A549 (cell line): ENCODE measurements at regions not wholly inside any gene's neighbourhood (a gene's known extent, or its start where the extent isn't known, plus 50 kb on each side); places are given as distances from the start of the nearest gene placed in this dataset.

ENCODE experiments used
- ATAC-seq, 2 experiments: fragments of 200-7000 bp in 1 of 2; fragments of >200 bp in 1 of 2; cut with Nextera tagmentation in 1 of 2; cut with Tn5 transposase in 1 of 2; 3 replicates each; pipeline versions ENCODE4 v1.8.0 to v1.9.1; 2018 to 2020; ENCODE audit warnings: mild to moderate bottlenecking in 1 of 2, moderate library complexity in 1 of 2
- CTCF ChIA-PET: fragments of 300-600 bp; sonication (Branson Sonifier 250); formaldehyde crosslinking; extraction: SDS; loops from one replicate; lab custom pipeline; 2021; ENCODE audit warnings: antibody characterized with exemption, inconsistent platforms; lab: Yijun Ruan, JAX
- POLR2A ChIA-PET: fragments of 350-600 bp; formaldehyde crosslinking; extraction: SDS; loops from one replicate; lab custom pipeline; 2021; ENCODE audit warnings: antibody characterized with exemption, inconsistent platforms; lab: Yijun Ruan, JAX
- DNase-seq, 2 experiments: peaks; one replicate each; pipeline versions ENCODE4 v3.0.0 to v3.0.0-alpha.2; 2011 to 2016; ENCODE audit warnings: low read depth in 1 of 2, low spot score in 1 of 2
- FAIRE-seq: peaks from 2 replicates; lab custom pipeline; 2011; peaks lifted over from hg19 to GRCh38; lab: Jason Lieb, UNC
- H3K27ac ChIP-seq, 2 experiments: fragments of >200 bp; sonication (Bioruptor Twin); formaldehyde crosslinking; 3 replicates each; pipeline ENCODE4 v1.5.1; 2016 to 2017
- H3K4me1 ChIP-seq: fragments of >200 bp; sonication (Bioruptor Twin); formaldehyde crosslinking; 3 replicates; pipeline ENCODE4 v1.6.1; 2016
- H3K4me2 ChIP-seq: fragments of >200 bp; sonication (Bioruptor Twin); formaldehyde crosslinking; 3 replicates; pipeline ENCODE4 v1.6.1; 2016
- H3K4me3 ChIP-seq: fragments of >200 bp; sonication (Bioruptor Twin); formaldehyde crosslinking; 3 replicates; pipeline ENCODE4 v1.5.1; 2016
- H3K9me3 ChIP-seq: fragments of >200 bp; sonication (Bioruptor Twin); formaldehyde crosslinking; 3 replicates; pipeline ENCODE4 v1.6.1; 2016
- CBX2 ChIP-seq: fragments of 200-600 bp; sonication (generic); IDR thresholded peaks from 2 replicates; pipeline ENCODE4 v1.6.1; 2016; ENCODE audit warnings: low read depth, mild to moderate bottlenecking, borderline replicate concordance
- CEBPB ChIP-seq, 2 experiments: fragments of >200 bp in 1 of 2; sonication (Bioruptor Twin) in 1 of 2; formaldehyde crosslinking in 1 of 2; IDR thresholded peaks; 2 replicates each; pipeline ENCODE4 v1.6.1; 2012 to 2016
- CHD4 ChIP-seq: fragments of 200-600 bp; sonication (generic); IDR thresholded peaks from 2 replicates; pipeline ENCODE4 v1.6.1; 2016; ENCODE audit warnings: antibody characterized with exemption, mild to moderate bottlenecking, borderline replicate concordance
- EHF ChIP-seq: fragments of 250-450 bp; sonication (Bioruptor Pico); IDR thresholded peaks from 2 replicates; pipeline ENCODE4 v1.5.0; 2020; ENCODE audit warnings: mild to moderate bottlenecking
- GATA3 ChIP-seq: IDR thresholded peaks from 2 replicates; pipeline ENCODE4 v1.6.1; 2012; ENCODE audit warnings: borderline replicate concordance
- HDAC2 ChIP-seq: fragments of 200-600 bp; sonication (generic); IDR thresholded peaks from 2 replicates; pipeline ENCODE4 v1.6.1; 2016
- HOXA7 ChIP-seq: fragments of 250-450 bp; sonication (Bioruptor Pico); IDR thresholded peaks from 2 replicates; pipeline ENCODE4 v1.5.0; 2020; ENCODE audit warnings: mild to moderate bottlenecking, moderate library complexity
- HOXB13 ChIP-seq: fragments of 250-450 bp; sonication (Bioruptor Pico); IDR thresholded peaks from 2 replicates; pipeline ENCODE4 v1.5.0; 2020; ENCODE audit warnings: low read depth, mild to moderate bottlenecking, moderate library complexity
- HOXB5 ChIP-seq: fragments of 250-450 bp; sonication (Bioruptor Pico); IDR thresholded peaks from 2 replicates; pipeline ENCODE4 v1.5.0; 2020; ENCODE audit warnings: mild to moderate bottlenecking, moderate library complexity
- JUN ChIP-seq, 2 experiments: fragments of >200 bp; sonication (Bioruptor Twin); formaldehyde crosslinking; IDR thresholded peaks; 2 replicates in 1 of 2; 3 replicates in 1 of 2; pipeline ENCODE4 v1.6.1; 2016 to 2017
- KDM1A ChIP-seq: fragments of 200-600 bp; sonication (generic); IDR thresholded peaks from 2 replicates; pipeline ENCODE4 v1.6.1; 2016; ENCODE audit warnings: low read depth, mild to moderate bottlenecking
- KDM5A ChIP-seq: fragments of 200-600 bp; sonication (generic); IDR thresholded peaks from 2 replicates; pipeline ENCODE4 v1.6.1; 2016; ENCODE audit warnings: antibody characterized with exemption, mild to moderate bottlenecking
- MAFK ChIP-seq: fragments of 450-650 bp; IDR thresholded peaks from 2 replicates; pipeline ENCODE4 v1.6.1; 2014; ENCODE audit not compliant: partially characterized antibody
- MAZ ChIP-seq: fragments of 150-350 bp; IDR thresholded peaks from 2 replicates; pipeline ENCODE4 v1.6.1; 2014; ENCODE audit warnings: antibody characterized with exemption, low read depth, low read length, borderline replicate concordance
- MYC ChIP-seq: IDR thresholded peaks from 2 replicates; pipeline ENCODE4 v1.6.1; 2012; ENCODE audit warnings: mild to moderate bottlenecking, inconsistent platforms, low read length, improper control_type of control experiment, borderline replicate concordance
- NR3C1 ChIP-seq: fragments of >200 bp; sonication (Bioruptor Twin); formaldehyde crosslinking; IDR thresholded peaks from 3 replicates; pipeline ENCODE4 v1.6.1; 2017
- POLR2A ChIP-seq: IDR thresholded peaks from 2 replicates; pipeline ENCODE4 v1.6.1; 2012; ENCODE audit warnings: mild to moderate bottlenecking, low read length
- RARB ChIP-seq: fragments of 250-450 bp; sonication (Bioruptor Pico); IDR thresholded peaks from 2 replicates; pipeline ENCODE4 v1.8.0; 2021; ENCODE audit warnings: mild to moderate bottlenecking, moderate library complexity
- SREBF2 ChIP-seq: fragments of 450-650 bp; IDR thresholded peaks from 2 replicates; pipeline ENCODE4 v1.6.1; 2014; ENCODE audit warnings: mild to moderate bottlenecking, moderate library complexity
- TFCP2L1 ChIP-seq: fragments of 250-450 bp; sonication (Bioruptor Pico); IDR thresholded peaks from 2 replicates; pipeline ENCODE4 v1.5.0; 2021; ENCODE audit warnings: mild to moderate bottlenecking
- ZFP36 ChIP-seq: fragments of 450-650 bp; IDR thresholded peaks from 2 replicates; pipeline ENCODE4 v1.6.1; 2014; ENCODE audit warnings: borderline replicate concordance; ENCODE audit not compliant: partially characterized antibody
- ZNF302 ChIP-seq: fragments of 250-450 bp; sonication (Bioruptor Pico); IDR thresholded peaks from 2 replicates; pipeline ENCODE4 v1.9.0; 2021; ENCODE audit warnings: inconsistent platforms, mild to moderate bottlenecking, moderate library complexity
- ZSCAN20 ChIP-seq: fragments of 250-450 bp; sonication (Bioruptor Pico); IDR thresholded peaks from 2 replicates; pipeline ENCODE4 v1.8.0; 2022; ENCODE audit warnings: mild to moderate bottlenecking, moderate library complexity
- WGBS: methylation state at CpG from one replicate; pipeline ENCODE4 v1.1.6; 2017; ENCODE audit errors: missing lambda C conversion rate; 5-methylcytosine and 5-hydroxymethylcytosine counted together
- TF ChIP-seq, protein P1 (sequence below): IDR thresholded peaks from 2 replicates; pipeline ENCODE4 v1.6.1; 2012
- TF ChIP-seq, protein P2 (sequence below): fragments of >200 bp; sonication (Bioruptor Twin); formaldehyde crosslinking; IDR thresholded peaks from 3 replicates; pipeline ENCODE4 v1.5.1; 2016
- TF ChIP-seq, protein P3 (sequence below): IDR thresholded peaks from 2 replicates; pipeline ENCODE4 v1.6.1; 2012; ENCODE audit warnings: low read depth, borderline replicate concordance
- TF ChIP-seq, protein P4 (sequence below): fragments of >200 bp; sonication (Bioruptor Twin); formaldehyde crosslinking; IDR thresholded peaks from 2 replicates; pipeline ENCODE4 v1.6.1; 2016
- TF ChIP-seq, protein P5 (sequence below): fragments of 200-600 bp; sonication (generic); IDR thresholded peaks from 2 replicates; pipeline ENCODE4 v1.6.1; 2016; ENCODE audit warnings: antibody characterized with exemption, mild to moderate bottlenecking, moderate library complexity

DNA sequence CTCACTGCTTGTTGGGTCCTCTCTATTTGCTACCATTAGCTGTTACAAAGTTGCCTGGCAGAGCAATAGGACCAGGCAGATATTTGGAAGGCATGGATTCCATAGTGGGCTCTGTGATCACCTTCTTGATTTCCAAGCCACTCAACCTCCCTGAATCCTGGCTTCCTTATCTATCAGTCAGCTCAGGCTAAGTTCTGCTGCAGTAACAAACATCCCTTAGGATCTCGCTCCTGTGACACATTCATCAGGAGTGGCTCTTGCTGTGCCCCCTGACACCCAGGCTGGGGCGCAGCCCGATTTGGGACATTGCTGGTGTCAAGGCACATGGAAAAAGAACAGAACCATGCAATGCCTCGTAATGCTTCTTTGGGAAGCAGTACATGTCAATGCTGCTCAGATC, 503.9 kb downstream of the TBC1D22A start:
- no peak for DNase-seq
- ChIA-PET CTCF (no interaction called here), POLR2A (no interaction called here)
- no peak overlapping the region for H3K4me2 ChIP-seq
- H3K9me3 ChIP-seq, result no peaks in the 10 kb centered on the region
- no peak overlapping the region for H3K27ac ChIP-seq
- ATAC-seq, result no peak
- TF ChIP-seq ZSCAN20 (CRISPR knock-in tag) (no peak), ZNF302 (CRISPR knock-in tag) (no peak), SREBF2 (no peak), MAFK (no peak), CBX2 (no peak), KDM5A (no peak), KDM1A (no peak), GATA3 (no peak), HOXA7 (CRISPR knock-in tag) (no peak), TFCP2L1 (CRISPR knock-in tag) (no peak), EHF (no peak), CHD4 (no peak)
- TF ChIP-seq, protein P1, sequence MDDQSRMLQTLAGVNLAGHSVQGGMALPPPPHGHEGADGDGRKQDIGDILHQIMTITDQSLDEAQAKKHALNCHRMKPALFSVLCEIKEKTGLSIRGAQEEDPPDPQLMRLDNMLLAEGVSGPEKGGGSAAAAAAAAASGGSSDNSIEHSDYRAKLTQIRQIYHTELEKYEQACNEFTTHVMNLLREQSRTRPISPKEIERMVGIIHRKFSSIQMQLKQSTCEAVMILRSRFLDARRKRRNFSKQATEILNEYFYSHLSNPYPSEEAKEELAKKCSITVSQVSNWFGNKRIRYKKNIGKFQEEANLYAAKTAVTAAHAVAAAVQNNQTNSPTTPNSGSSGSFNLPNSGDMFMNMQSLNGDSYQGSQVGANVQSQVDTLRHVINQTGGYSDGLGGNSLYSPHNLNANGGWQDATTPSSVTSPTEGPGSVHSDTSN, result no peak
- TF ChIP-seq, protein P2, sequence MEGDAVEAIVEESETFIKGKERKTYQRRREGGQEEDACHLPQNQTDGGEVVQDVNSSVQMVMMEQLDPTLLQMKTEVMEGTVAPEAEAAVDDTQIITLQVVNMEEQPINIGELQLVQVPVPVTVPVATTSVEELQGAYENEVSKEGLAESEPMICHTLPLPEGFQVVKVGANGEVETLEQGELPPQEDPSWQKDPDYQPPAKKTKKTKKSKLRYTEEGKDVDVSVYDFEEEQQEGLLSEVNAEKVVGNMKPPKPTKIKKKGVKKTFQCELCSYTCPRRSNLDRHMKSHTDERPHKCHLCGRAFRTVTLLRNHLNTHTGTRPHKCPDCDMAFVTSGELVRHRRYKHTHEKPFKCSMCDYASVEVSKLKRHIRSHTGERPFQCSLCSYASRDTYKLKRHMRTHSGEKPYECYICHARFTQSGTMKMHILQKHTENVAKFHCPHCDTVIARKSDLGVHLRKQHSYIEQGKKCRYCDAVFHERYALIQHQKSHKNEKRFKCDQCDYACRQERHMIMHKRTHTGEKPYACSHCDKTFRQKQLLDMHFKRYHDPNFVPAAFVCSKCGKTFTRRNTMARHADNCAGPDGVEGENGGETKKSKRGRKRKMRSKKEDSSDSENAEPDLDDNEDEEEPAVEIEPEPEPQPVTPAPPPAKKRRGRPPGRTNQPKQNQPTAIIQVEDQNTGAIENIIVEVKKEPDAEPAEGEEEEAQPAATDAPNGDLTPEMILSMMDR, result no peak
- FAIRE-seq, result no peak
- no peak overlapping the region for H3K4me3 ChIP-seq
- 60% methylated on average over 2 of the region's 4 CpGs for WGBS
- no peaks in the 10 kb centered on the region for H3K4me1 ChIP-seq

DNA sequence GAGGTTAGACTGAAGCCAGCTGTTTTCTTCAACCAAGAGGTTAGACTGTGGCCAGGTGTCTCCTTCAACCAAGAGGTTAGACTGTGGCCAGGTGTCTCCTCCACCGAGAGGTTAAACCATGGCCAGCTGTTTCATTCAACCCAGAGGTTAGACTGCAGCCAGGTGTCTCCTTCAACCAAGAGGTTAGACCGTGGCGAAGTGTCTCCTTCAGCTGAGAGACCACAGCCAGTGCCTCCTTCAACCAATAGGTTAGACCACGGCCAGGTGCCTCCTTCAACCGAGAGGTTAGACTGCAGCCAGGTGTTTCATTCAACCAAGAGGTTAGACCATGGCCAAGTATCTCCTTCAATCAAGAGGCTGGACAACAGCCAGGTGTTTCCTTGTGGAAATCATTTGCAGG, 498.1 kb downstream of the TBC1D22A start:
- Histone ChIP-seq H3K9me3 (no peaks in the 10 kb centered on the region), H3K27ac (no peak overlapping the region), H3K4me3 (no peak overlapping the region), H3K4me2 (no peak overlapping the region), H3K4me1 (no peaks in the 10 kb centered on the region)
- FAIRE-seq (no peak), ATAC-seq (no peak), DNase-seq (no peak)
- CTCF ChIA-PET, result no interaction called here
- WGBS, result 10% methylated on average over 3 of the region's 5 CpGs
- POLR2A ChIA-PET, result no interaction called here
- TF ChIP-seq, protein P3, sequence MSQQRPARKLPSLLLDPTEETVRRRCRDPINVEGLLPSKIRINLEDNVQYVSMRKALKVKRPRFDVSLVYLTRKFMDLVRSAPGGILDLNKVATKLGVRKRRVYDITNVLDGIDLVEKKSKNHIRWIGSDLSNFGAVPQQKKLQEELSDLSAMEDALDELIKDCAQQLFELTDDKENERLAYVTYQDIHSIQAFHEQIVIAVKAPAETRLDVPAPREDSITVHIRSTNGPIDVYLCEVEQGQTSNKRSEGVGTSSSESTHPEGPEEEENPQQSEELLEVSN, result no peak
- TF ChIP-seq JUN (IDR thresholded peaks at IDR 0.05), result no peak
- no peak for TF ChIP-seq HOXB13 (CRISPR knock-in tag)
- TF ChIP-seq RARB, result no peak
- TF ChIP-seq SREBF2, result no peak
- no peak for TF ChIP-seq KDM1A

DNA sequence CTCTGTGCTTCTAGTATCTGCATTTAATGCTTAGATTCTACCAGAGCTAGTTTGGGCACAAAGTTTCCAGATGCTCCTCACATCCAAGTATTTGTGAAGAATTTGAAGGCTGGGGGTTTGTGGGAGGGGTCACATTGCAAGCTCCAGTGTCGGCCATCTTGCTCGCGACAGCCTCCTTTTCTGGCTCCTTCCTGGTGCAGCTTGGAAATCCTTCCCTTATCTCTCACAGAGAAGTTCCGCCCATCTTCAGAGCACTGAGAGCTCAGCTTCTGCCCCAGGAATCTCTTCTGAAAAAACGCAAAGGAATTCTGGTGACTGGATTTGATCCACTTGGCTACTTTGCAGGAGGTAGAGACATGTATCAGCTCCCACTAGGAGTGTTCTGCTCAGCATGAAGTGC, 497.5 kb downstream of the TBC1D22A start:
- DNase-seq (peak in 1 of 2 experiments; percentile 51), FAIRE-seq (no peak), ATAC-seq (no peak)
- Histone ChIP-seq H3K4me1 (no peaks in the 10 kb centered on the region), H3K4me3 (no peak overlapping the region), H3K9me3 (no peaks in the 10 kb centered on the region), H3K27ac (no peak overlapping the region), H3K4me2 (no peak overlapping the region)
- 24% methylated on average over 5 of the region's 5 CpGs for WGBS
- ChIA-PET POLR2A (no interaction called here), CTCF (no interaction called here)
- TF ChIP-seq CHD4 (no peak), ZSCAN20 (CRISPR knock-in tag) (no peak), CEBPB (IDR thresholded peaks at IDR 0.05) (no peak), POLR2A (no peak), ZFP36 (no peak), MAZ (no peak), NR3C1 (no peak), MYC (no peak), HDAC2 (no peak), HOXB5 (no peak), HOXB13 (CRISPR knock-in tag) (no peak)
- TF ChIP-seq, protein P4, sequence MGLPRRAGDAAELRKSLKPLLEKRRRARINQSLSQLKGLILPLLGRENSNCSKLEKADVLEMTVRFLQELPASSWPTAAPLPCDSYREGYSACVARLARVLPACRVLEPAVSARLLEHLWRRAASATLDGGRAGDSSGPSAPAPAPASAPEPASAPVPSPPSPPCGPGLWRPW, result no peak
- TF ChIP-seq, protein P5, sequence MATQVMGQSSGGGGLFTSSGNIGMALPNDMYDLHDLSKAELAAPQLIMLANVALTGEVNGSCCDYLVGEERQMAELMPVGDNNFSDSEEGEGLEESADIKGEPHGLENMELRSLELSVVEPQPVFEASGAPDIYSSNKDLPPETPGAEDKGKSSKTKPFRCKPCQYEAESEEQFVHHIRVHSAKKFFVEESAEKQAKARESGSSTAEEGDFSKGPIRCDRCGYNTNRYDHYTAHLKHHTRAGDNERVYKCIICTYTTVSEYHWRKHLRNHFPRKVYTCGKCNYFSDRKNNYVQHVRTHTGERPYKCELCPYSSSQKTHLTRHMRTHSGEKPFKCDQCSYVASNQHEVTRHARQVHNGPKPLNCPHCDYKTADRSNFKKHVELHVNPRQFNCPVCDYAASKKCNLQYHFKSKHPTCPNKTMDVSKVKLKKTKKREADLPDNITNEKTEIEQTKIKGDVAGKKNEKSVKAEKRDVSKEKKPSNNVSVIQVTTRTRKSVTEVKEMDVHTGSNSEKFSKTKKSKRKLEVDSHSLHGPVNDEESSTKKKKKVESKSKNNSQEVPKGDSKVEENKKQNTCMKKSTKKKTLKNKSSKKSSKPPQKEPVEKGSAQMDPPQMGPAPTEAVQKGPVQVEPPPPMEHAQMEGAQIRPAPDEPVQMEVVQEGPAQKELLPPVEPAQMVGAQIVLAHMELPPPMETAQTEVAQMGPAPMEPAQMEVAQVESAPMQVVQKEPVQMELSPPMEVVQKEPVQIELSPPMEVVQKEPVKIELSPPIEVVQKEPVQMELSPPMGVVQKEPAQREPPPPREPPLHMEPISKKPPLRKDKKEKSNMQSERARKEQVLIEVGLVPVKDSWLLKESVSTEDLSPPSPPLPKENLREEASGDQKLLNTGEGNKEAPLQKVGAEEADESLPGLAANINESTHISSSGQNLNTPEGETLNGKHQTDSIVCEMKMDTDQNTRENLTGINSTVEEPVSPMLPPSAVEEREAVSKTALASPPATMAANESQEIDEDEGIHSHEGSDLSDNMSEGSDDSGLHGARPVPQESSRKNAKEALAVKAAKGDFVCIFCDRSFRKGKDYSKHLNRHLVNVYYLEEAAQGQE, result no peak
